ENCODE measurements at regions not wholly inside any gene's neighbourhood (a gene's known extent, or its start where the extent isn't known, plus 50 kb on each side); places are given as distances from the start of the nearest gene placed in this dataset.

DNA sequence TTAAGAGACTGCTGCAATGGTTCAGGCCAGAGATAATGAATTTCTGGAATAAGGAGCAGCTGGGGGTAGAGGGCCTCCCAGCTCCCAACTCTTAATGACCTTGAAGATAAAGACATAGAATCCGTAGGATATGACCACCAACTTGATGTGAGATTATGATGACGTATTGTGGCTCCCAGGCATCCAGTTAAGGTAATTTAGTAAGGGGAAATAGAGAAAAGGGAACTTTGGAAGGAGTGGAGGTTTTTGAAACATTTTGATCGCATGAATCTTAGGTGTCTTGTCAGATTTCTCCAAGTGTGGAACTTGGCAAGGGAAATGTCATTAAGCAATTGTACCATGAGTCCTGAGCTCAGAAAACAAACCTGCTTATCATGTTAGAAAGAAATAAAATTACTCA lies 277.3 kb upstream of the TANK start:
- TF ChIP-seq EP300 (IDR thresholded peaks at IDR 0.05) = no peak
- TF ChIP-seq, protein P1, sequence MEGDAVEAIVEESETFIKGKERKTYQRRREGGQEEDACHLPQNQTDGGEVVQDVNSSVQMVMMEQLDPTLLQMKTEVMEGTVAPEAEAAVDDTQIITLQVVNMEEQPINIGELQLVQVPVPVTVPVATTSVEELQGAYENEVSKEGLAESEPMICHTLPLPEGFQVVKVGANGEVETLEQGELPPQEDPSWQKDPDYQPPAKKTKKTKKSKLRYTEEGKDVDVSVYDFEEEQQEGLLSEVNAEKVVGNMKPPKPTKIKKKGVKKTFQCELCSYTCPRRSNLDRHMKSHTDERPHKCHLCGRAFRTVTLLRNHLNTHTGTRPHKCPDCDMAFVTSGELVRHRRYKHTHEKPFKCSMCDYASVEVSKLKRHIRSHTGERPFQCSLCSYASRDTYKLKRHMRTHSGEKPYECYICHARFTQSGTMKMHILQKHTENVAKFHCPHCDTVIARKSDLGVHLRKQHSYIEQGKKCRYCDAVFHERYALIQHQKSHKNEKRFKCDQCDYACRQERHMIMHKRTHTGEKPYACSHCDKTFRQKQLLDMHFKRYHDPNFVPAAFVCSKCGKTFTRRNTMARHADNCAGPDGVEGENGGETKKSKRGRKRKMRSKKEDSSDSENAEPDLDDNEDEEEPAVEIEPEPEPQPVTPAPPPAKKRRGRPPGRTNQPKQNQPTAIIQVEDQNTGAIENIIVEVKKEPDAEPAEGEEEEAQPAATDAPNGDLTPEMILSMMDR (IDR thresholded peaks at IDR 0.05) = no peak

All from tibial nerve (tissue), 4 donors.